ENCODE measurements at regions not wholly inside any gene's neighbourhood (a gene's known extent, or its start where the extent isn't known, plus 50 kb on each side); places are given as distances from the start of the nearest gene placed in this dataset.

DNA sequence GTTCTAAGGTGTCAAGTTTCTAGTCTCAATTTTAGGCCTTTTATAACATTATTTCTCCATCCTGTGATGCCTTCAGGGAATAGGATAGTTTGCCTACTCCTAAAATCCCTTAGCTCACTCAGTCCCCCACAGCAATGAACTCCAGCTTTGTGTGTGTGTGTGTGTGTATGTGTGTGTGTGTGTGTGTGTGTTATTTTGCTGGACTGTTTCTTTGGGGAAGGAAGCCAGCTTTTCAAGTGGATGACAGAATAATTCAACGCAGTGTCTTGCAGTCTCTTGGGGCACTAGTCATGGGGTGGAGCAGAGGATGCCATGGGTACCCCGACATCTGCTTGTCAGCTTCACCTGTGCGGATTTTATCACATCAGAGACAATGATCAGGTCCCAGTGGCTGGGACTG lies 262.8 kb upstream of the DAPK1 start:
- no peak for TF ChIP-seq POLR2A (IDR thresholded peaks at IDR 0.05)
- TF ChIP-seq, protein P1, sequence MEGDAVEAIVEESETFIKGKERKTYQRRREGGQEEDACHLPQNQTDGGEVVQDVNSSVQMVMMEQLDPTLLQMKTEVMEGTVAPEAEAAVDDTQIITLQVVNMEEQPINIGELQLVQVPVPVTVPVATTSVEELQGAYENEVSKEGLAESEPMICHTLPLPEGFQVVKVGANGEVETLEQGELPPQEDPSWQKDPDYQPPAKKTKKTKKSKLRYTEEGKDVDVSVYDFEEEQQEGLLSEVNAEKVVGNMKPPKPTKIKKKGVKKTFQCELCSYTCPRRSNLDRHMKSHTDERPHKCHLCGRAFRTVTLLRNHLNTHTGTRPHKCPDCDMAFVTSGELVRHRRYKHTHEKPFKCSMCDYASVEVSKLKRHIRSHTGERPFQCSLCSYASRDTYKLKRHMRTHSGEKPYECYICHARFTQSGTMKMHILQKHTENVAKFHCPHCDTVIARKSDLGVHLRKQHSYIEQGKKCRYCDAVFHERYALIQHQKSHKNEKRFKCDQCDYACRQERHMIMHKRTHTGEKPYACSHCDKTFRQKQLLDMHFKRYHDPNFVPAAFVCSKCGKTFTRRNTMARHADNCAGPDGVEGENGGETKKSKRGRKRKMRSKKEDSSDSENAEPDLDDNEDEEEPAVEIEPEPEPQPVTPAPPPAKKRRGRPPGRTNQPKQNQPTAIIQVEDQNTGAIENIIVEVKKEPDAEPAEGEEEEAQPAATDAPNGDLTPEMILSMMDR (IDR thresholded peaks at IDR 0.05) = no peak
